ENCODE measurements at regions not wholly inside any gene's neighbourhood (a gene's known extent, or its start where the extent isn't known, plus 50 kb on each side); places are given as distances from the start of the nearest gene placed in this dataset.
A peak's percentile ranks its signal among the peaks of the same experiment; 100 is the strongest.

DNA sequence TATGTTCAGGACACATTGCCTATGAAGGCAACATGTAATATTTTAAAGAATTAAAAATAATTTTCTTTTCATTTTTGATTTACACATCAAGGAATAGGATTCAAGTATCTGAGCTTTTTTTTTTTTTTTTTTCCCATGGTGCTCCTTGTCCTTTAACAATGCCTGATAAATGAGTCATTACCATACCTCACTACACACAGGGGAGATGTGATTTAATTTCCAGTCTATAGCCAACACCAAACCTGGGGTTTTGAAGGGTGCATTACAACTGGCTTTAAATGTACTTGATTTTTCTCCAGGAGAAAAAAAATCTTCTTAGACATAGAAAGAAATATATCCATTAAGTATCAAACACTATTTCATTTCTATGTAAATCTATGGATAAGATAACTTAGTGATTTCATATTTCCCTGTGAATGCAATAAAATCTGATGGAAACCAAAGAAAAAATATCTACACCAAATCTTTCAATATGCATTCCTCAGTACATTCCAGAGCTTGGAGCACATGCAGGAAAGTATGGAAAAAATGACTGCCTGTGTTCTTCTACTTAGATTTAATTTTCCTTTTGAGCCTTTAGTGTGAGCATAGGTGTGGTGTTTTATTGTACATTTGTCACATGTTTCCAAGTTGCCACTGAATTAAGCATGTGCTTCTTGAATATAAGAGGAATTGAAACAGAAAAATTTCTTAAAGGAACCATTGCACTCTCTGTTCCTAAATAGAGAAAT, 204.8 kb upstream of the MEOX2 start:
- Mint-ChIP-seq H3K27ac (ENCODE audit: unreplicated experiment) (peak overlapping the region; percentile 66), H3K27me3 (ENCODE audit: low read depth, unreplicated experiment) (no peaks in the 10 kb centered on the region), H3K9me3 (ENCODE audit: unreplicated experiment) (no peaks in the 10 kb centered on the region), H3K4me1 (ENCODE audit: low read depth, unreplicated experiment) (no peaks in the 10 kb centered on the region), H3K36me3 (ENCODE audit: low read depth, unreplicated experiment) (no peaks in the 10 kb centered on the region), H3K4me3 (ENCODE audit: unreplicated experiment) (no peak overlapping the region)
- Histone ChIP-seq H4K20me1 (ENCODE audit: insufficient read depth, low read length) (no peaks in the 10 kb centered on the region), H3K36me3 (ENCODE audit: insufficient read depth, low read length) (no peaks in the 10 kb centered on the region), H3K4me3 (ENCODE audit: insufficient read depth, low read depth, low read length) (no peak overlapping the region), H2AFZ (ENCODE audit: low read depth, low read length) (no peak overlapping the region), H3K27ac (ENCODE audit: low read depth, low read length) (no peak overlapping the region), H3K27me3 (ENCODE audit: insufficient read depth, low read length) (no peaks in the 10 kb centered on the region), H3K9ac (ENCODE audit: low read length) (no peak overlapping the region), H3K9me3 (ENCODE audit: insufficient read depth, low read depth, low read length) (no peaks in the 10 kb centered on the region), H3K4me1 (ENCODE audit: insufficient read depth, low read length) (no peaks in the 10 kb centered on the region), H3K79me2 (ENCODE audit: insufficient read depth, low read length) (no peaks in the 10 kb centered on the region), H3K4me2 (ENCODE audit: low read length) (peak overlapping the region; percentile 20)
- DNase-seq (ENCODE audit: low read depth) (peak; percentile 58), FAIRE-seq (no peak)
- TF ChIP-seq CTCF (IDR thresholded peaks at IDR 0.05; ENCODE audit: insufficient read depth, low read depth, low read length) (no peak), EZH2 (IDR thresholded peaks at IDR 0.05; ENCODE audit: insufficient read depth, low read length) (no peak)

GRCh38 chr7:15889507-15889906, 203.0 kb upstream of the MEOX2 start:
- H4K20me1 ChIP-seq (ENCODE audit: insufficient read depth, low read length) = no peaks in the 10 kb centered on the region
- no peak overlapping the region for H2AFZ ChIP-seq (ENCODE audit: low read depth, low read length)

More at GRCh38 chr7:15889507-15889906, 203.0 kb upstream of the MEOX2 start:
- no peak overlapping the region for H3K27ac ChIP-seq (ENCODE audit: low read depth, low read length)
- H3K9me3 Mint-ChIP-seq (ENCODE audit: unreplicated experiment) = no peaks in the 10 kb centered on the region
- no peak for DNase-seq (ENCODE audit: low read depth)
- H3K36me3 Mint-ChIP-seq (ENCODE audit: low read depth, unreplicated experiment) = no peaks in the 10 kb centered on the region
- H3K4me2 ChIP-seq (ENCODE audit: low read length) = no peak overlapping the region
- no peak for TF ChIP-seq CTCF (IDR thresholded peaks at IDR 0.05; ENCODE audit: insufficient read depth, low read depth, low read length)
- TF ChIP-seq EZH2 (IDR thresholded peaks at IDR 0.05; ENCODE audit: insufficient read depth, low read length) = no peak
- H3K4me3 ChIP-seq (ENCODE audit: insufficient read depth, low read depth, low read length) = no peak overlapping the region
- H3K27ac Mint-ChIP-seq (ENCODE audit: unreplicated experiment) = no peak overlapping the region
- FAIRE-seq = no peak
- H3K4me3 Mint-ChIP-seq (ENCODE audit: unreplicated experiment) = no peak overlapping the region
- H3K36me3 ChIP-seq (ENCODE audit: insufficient read depth, low read length) = no peaks in the 10 kb centered on the region
- no peaks in the 10 kb centered on the region for H3K4me1 Mint-ChIP-seq (ENCODE audit: low read depth, unreplicated experiment)
- H3K27me3 Mint-ChIP-seq (ENCODE audit: low read depth, unreplicated experiment) = no peaks in the 10 kb centered on the region
- H3K27me3 ChIP-seq (ENCODE audit: insufficient read depth, low read length) = no peaks in the 10 kb centered on the region
- H3K79me2 ChIP-seq (ENCODE audit: insufficient read depth, low read length) = no peaks in the 10 kb centered on the region
- H3K9ac ChIP-seq (ENCODE audit: low read length) = no peak overlapping the region
- H3K9me3 ChIP-seq (ENCODE audit: insufficient read depth, low read depth, low read length) = no peaks in the 10 kb centered on the region
- H3K4me1 ChIP-seq (ENCODE audit: insufficient read depth, low read length) = no peaks in the 10 kb centered on the region

Data from astrocyte (in vitro differentiated cells and primary cell).